Spleen (tissue), 7 donors: ENCODE measurements at regions not wholly inside any gene's neighbourhood (a gene's known extent, or its start where the extent isn't known, plus 50 kb on each side); places are given as distances from the start of the nearest gene placed in this dataset.

ENCODE experiments used
- POLR2A ChIP-seq, 3 donors: fragments of 450-650 bp; IDR thresholded peaks; one replicate each; pipeline ENCODE4 v1.5.1; 2017; ENCODE audit warnings: antibody characterized with exemption in 3 of 3, mild to moderate bottlenecking in 1 of 3
- POLR2AphosphoS5 ChIP-seq, 3 donors: sonication (generic); formaldehyde crosslinking; IDR thresholded peaks; one replicate each; pipeline ENCODE4 v1.5.1; 2017; ENCODE audit warnings: antibody characterized with exemption in 3 of 3
- TF ChIP-seq, protein P1 (sequence below), 11 experiments: fragments of 200-600 bp in 7 of 11; fragments of 450-650 bp in 4 of 11; sonication (generic) in 4 of 11; IDR thresholded peaks in 8 of 11; conservative IDR thresholded peaks in 3 of 11; 1 replicate in 7 of 11; 2 replicates in 4 of 11; pipeline versions ENCODE4 v1.4.0 to v1.8.0; 2016 to 2021; ENCODE audit warnings: antibody characterized with exemption in 11 of 11, inconsistent platforms in 4 of 11, mild to moderate bottlenecking in 1 of 11
- donor health status: DM: no; HTN: no; CAD: no; lungs with moderate emphysema.
- donor health status: DM: no; HTN: no; CAD: no.
- donor health status: DM: no; HTN: no; CAD: no.

DNA sequence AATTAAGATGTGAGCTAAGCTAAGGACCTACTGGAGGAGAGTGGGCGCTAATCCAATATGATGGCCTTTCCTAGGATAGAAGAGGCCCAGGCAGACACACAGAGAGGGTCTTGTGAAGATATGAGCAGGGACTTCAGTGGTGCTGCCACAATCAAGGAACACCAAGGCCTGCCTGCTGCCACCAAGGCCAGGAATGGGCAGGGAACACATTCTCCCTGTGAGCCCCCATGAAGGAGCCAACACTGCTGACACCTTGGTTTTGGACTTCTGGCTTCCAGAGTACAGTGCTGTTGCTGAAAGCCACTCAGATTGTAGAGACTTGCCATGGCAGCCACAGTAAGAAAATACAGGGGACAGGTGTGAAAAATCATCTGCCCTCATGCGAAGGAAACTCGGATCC lies 73.1 kb upstream of the IRX1 start:
- TF ChIP-seq, protein P1, sequence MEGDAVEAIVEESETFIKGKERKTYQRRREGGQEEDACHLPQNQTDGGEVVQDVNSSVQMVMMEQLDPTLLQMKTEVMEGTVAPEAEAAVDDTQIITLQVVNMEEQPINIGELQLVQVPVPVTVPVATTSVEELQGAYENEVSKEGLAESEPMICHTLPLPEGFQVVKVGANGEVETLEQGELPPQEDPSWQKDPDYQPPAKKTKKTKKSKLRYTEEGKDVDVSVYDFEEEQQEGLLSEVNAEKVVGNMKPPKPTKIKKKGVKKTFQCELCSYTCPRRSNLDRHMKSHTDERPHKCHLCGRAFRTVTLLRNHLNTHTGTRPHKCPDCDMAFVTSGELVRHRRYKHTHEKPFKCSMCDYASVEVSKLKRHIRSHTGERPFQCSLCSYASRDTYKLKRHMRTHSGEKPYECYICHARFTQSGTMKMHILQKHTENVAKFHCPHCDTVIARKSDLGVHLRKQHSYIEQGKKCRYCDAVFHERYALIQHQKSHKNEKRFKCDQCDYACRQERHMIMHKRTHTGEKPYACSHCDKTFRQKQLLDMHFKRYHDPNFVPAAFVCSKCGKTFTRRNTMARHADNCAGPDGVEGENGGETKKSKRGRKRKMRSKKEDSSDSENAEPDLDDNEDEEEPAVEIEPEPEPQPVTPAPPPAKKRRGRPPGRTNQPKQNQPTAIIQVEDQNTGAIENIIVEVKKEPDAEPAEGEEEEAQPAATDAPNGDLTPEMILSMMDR (IDR thresholded peaks at IDR 0.05 in 8 of 11, conservative IDR thresholded peaks at IDR 0.05 in 3 of 11) = no peak
- TF ChIP-seq POLR2AphosphoS5 (IDR thresholded peaks at IDR 0.05) = no peak
- TF ChIP-seq POLR2A (IDR thresholded peaks at IDR 0.05) = no peak
